SK-N-MC (cell line): ENCODE measurements at regions not wholly inside any gene's neighbourhood (a gene's known extent, or its start where the extent isn't known, plus 50 kb on each side); places are given as distances from the start of the nearest gene placed in this dataset.

Source experiments
- EZH2 ChIP-seq: fragments of 200-600 bp; sonication (generic); IDR thresholded peaks from one replicate; pipeline ENCODE4 v1.6.1; 2017; ENCODE audit warnings: antibody characterized with exemption
- POLR2AphosphoS5 ChIP-seq: IDR thresholded peaks from 2 replicates; pipeline ENCODE4 v1.6.1; 2012; ENCODE audit warnings: mild to moderate bottlenecking, low read depth, low read length, borderline replicate concordance

- TF ChIP-seq POLR2AphosphoS5: no peak
- no peak for TF ChIP-seq EZH2
Observed at GRCh38 chr18:78376046-78376445, 603.6 kb upstream of the SALL3 start.
